HCT116 (cell line): ENCODE measurements at regions not wholly inside any gene's neighbourhood (a gene's known extent, or its start where the extent isn't known, plus 50 kb on each side); places are given as distances from the start of the nearest gene placed in this dataset.

Source experiments
- CTCF ChIP-seq, 3 experiments: fragments of 200-600 bp in 1 of 3; sonication (generic) in 1 of 3; IDR thresholded peaks in 2 of 3; conservative IDR thresholded peaks in 1 of 3; 2 replicates each; pipeline ENCODE4 v1.5.1; 2012 to 2017; ENCODE audit warnings: low read depth in 2 of 3, low read length in 2 of 3, antibody characterized with exemption in 1 of 3, borderline replicate concordance in 1 of 3, control low read depth in 1 of 3, mild to moderate bottlenecking in 1 of 3, mixed read lengths in 1 of 3, mixed run types in 1 of 3, moderate library complexity in 1 of 3; ENCODE audit not compliant: insufficient read depth in 1 of 3
- EZH2 ChIP-seq: fragments of 200-600 bp; sonication (generic); IDR thresholded peaks from 2 replicates; pipeline ENCODE4 v1.6.1; 2017; ENCODE audit warnings: antibody characterized with exemption, mixed run types
- FOSL1 ChIP-seq: IDR thresholded peaks from 2 replicates; pipeline ENCODE4 v1.6.1; 2012; ENCODE audit warnings: low read depth
- POLR2AphosphoS5 ChIP-seq: IDR thresholded peaks from 2 replicates; pipeline ENCODE4 v1.6.1; 2011; ENCODE audit warnings: mild to moderate bottlenecking, low read depth, low read length, moderate library complexity
- RAD21 ChIP-seq: IDR thresholded peaks from 2 replicates; pipeline ENCODE4 v1.6.1; 2012; ENCODE audit warnings: low read depth, mild to moderate bottlenecking
- REST ChIP-seq: IDR thresholded peaks from 2 replicates; pipeline ENCODE4 v1.6.1; 2012; ENCODE audit warnings: low read depth
- SRF ChIP-seq: IDR thresholded peaks from 2 replicates; pipeline ENCODE4 v1.6.1; 2012; ENCODE audit warnings: low read depth

GRCh38 chr12:83322809-83323208, 636.1 kb downstream of the TMTC2 start:
- TF ChIP-seq CTCF (IDR thresholded peaks at IDR 0.05 in 2 of 3, conservative IDR thresholded peaks at IDR 0.05 in 1 of 3; ENCODE audit: borderline replicate concordance in 1 of 3, insufficient read depth in 1 of 3, low read depth in 2 of 3, low read length in 2 of 3) (no peak), SRF (no peak), REST (no peak), POLR2AphosphoS5 (no peak), RAD21 (no peak), EZH2 (no peak), FOSL1 (no peak)
